HepG2 (cell line): ENCODE measurements at regions not wholly inside any gene's neighbourhood (a gene's known extent, or its start where the extent isn't known, plus 50 kb on each side); places are given as distances from the start of the nearest gene placed in this dataset.

Source experiments
- ATAC-seq: fragments of 200-7000 bp; cut with Tn5 transposase; 3 replicates; pipeline ENCODE4 v1.9.1; 2020; ENCODE audit warnings: mild to moderate bottlenecking, moderate library complexity
- BruUV-seq: library from RNA; stranded (reverse); fragments of 400-500 nt; replicated peaks from 2 replicates; lab custom pipeline; 2021; lab: Mats Ljungman, UMichigan
- CTCF ChIA-PET: fragments of 300-600 bp; formaldehyde crosslinking; extraction: SDS; loops from one replicate; lab custom pipeline; 2021; ENCODE audit warnings: low total read pairs, inconsistent platforms, low intra/inter-chr PET ratio; lab: Yijun Ruan, JAX
- POLR2A ChIA-PET: fragments of 350-600 bp; sonication (Branson Sonifier 250); formaldehyde crosslinking; loops from one replicate; lab custom pipeline; 2020; ENCODE audit warnings: antibody characterized with exemption, inconsistent platforms; lab: Yijun Ruan, JAX
- DNase-seq: peaks from one replicate; pipeline ENCODE4 v3.0.0-alpha.2; 2015; ENCODE audit warnings: low spot score
- FAIRE-seq: peaks from 3 replicates; lab custom pipeline; 2011; peaks lifted over from hg19 to GRCh38; lab: Jason Lieb, UNC
- H2AFZ ChIP-seq: one replicate; pipeline ENCODE4 v1.6.1; 2011; ENCODE audit warnings: low read length, inconsistent platforms
- H3K27ac ChIP-seq: fragments of 300-600 bp; 3 replicates; pipeline ENCODE4 v1.8.0; 2011; ENCODE audit warnings: mixed run types, mild to moderate bottlenecking, mixed read lengths, low read length, inconsistent platforms; ENCODE audit not compliant: insufficient read depth; ENCODE audit errors: extremely low read length
- H3K27me3 ChIP-seq, 2 experiments: fragments of 200-600 bp in 1 of 2; 2 replicates in 1 of 2; 3 replicates in 1 of 2; pipeline versions ENCODE4 v1.6.0 to v1.8.0; 2011; ENCODE audit warnings: low read length in 2 of 2, mild to moderate bottlenecking in 2 of 2, moderate library complexity in 2 of 2, inconsistent platforms in 1 of 2; ENCODE audit not compliant: insufficient read depth in 2 of 2, control insufficient read depth in 1 of 2
- H3K36me3 ChIP-seq, 2 experiments: fragments of 200-600 bp in 1 of 2; replicated peaks in 1 of 2; 2 replicates in 1 of 2; 3 replicates in 1 of 2; pipeline versions ENCODE4 v1.5.1 to v1.8.0; 2011; ENCODE audit warnings: low read length in 2 of 2, inconsistent platforms in 1 of 2; ENCODE audit not compliant: insufficient read depth in 2 of 2, control insufficient read depth in 1 of 2
- H3K4me1 ChIP-seq: 2 replicates; pipeline ENCODE4 v1.5.1; 2012; ENCODE audit warnings: low read length, inconsistent platforms; ENCODE audit not compliant: insufficient read depth
- H3K4me2 ChIP-seq: 2 replicates; pipeline ENCODE4 v1.6.0; 2011; ENCODE audit warnings: low read depth, low read length, inconsistent platforms
- H3K4me3 ChIP-seq, 3 experiments: fragments of 200-600 bp in 1 of 3; sonication (generic), shearing (Covaris generic) in 1 of 3; replicated peaks in 1 of 3; 2 replicates each; pipeline ENCODE4 v1.5.1; 2011 to 2016; ENCODE audit warnings: low read length in 3 of 3, inconsistent platforms in 2 of 3, low read depth in 2 of 3, mild to moderate bottlenecking in 2 of 3, control low read depth in 1 of 3, mixed read lengths in 1 of 3; ENCODE audit not compliant: insufficient read depth in 1 of 3
- H3K79me2 ChIP-seq: one replicate; pipeline ENCODE4 v1.6.1; 2011; ENCODE audit warnings: low read length, inconsistent platforms; ENCODE audit not compliant: insufficient read depth
- H3K9ac ChIP-seq: 2 replicates; pipeline ENCODE4 v1.6.0; 2011; ENCODE audit warnings: mild to moderate bottlenecking, low read depth, low read length, inconsistent platforms; ENCODE audit not compliant: insufficient read depth
- H3K9me3 ChIP-seq: 2 replicates; pipeline ENCODE4 v1.5.1; 2012; ENCODE audit warnings: mild to moderate bottlenecking, low read length
- H4K20me1 ChIP-seq: 2 replicates; pipeline ENCODE4 v1.6.0; 2011; ENCODE audit warnings: inconsistent platforms, mild to moderate bottlenecking, low read length, moderate library complexity; ENCODE audit not compliant: insufficient read depth
- ATAD3A ChIP-seq: sonication (generic); formaldehyde crosslinking; IDR thresholded peaks from 2 replicates; pipeline ENCODE4 v1.4.0; 2020; ENCODE audit warnings: missing genetic modification reagents
- SRSF9 ChIP-seq: fragments of 200-400 bp; formaldehyde crosslinking; IDR thresholded peaks from 2 replicates; pipeline ENCODE4 v1.6.1; 2018; ENCODE audit warnings: borderline replicate concordance, mild to moderate bottlenecking, low read depth, low read length; ENCODE audit not compliant: insufficient read depth, poor library complexity, severe bottlenecking
- TAF1 ChIP-seq: sonication (generic); formaldehyde crosslinking; IDR thresholded peaks from 2 replicates; pipeline ENCODE4 v1.4.0; 2020; ENCODE audit warnings: missing genetic modification reagents
- TBX3 ChIP-seq: fragments of 450-650 bp; IDR thresholded peaks from 2 replicates; pipeline ENCODE4 v1.6.1; 2017; ENCODE audit warnings: antibody characterized with exemption, mild to moderate bottlenecking, inconsistent platforms, borderline replicate concordance
- ZNF275 ChIP-seq: sonication (generic); formaldehyde crosslinking; IDR thresholded peaks from 2 replicates; pipeline ENCODE4 v1.8.0; 2022; ENCODE audit warnings: missing genetic modification reagents, mild to moderate bottlenecking, inconsistent platforms, borderline replicate concordance
- WGBS: methylation state at CpG from one replicate; pipeline ENCODE4 v1.1.6; 2017; ENCODE audit warnings: low lambda C conversion rate; 5-methylcytosine and 5-hydroxymethylcytosine counted together
- in situ Hi-C: cut with HindIII; loops from 2 replicates; pipeline ENCODE4 v1.10.0; 2017; ENCODE audit warnings: low pct_unique_long_range_greater_than_20kb; ENCODE audit not compliant: extremely low pct_ligation_motif_present
- intact Hi-C: fragments of 100-400 bp; cut with micrococcal nuclease; formaldehyde crosslinking; loops from one replicate; pipeline ENCODE4 v1.10.0; 2022; ENCODE audit not compliant: unreplicated experiment

GRCh38 chrX:20421697-20422096 lies 155.0 kb upstream of the RPS6KA3 start:
- 95% methylated on average over 2 of the region's 2 CpGs for WGBS
- Histone ChIP-seq H3K9me3 (no peaks in the 10 kb centered on the region), H3K79me2 (no peaks in the 10 kb centered on the region), H3K4me3 (no peak overlapping the region), H3K27me3 (no peaks in the 10 kb centered on the region), H3K4me1 (peaks cover 8% of the 10 kb centered on the region), H4K20me1 (no peaks in the 10 kb centered on the region), H2AFZ (no peak overlapping the region), H3K9ac (no peak overlapping the region), H3K36me3 (no peaks in the 10 kb centered on the region), H3K27ac (no peak overlapping the region), H3K4me2 (no peak overlapping the region)
- no peak for DNase-seq
- ChIA-PET POLR2A (no interaction called here), CTCF (no interaction called here)
- no peak for TF ChIP-seq ZNF275
- intact Hi-C loops: no loop called here
- no peak for FAIRE-seq
- in situ Hi-C loops: no loop called here
- BruUV-seq: no TSS peak
- no peak for ATAC-seq

- FAIRE-seq: no peak
Observed at GRCh38 chrX:20421275-20421674, 154.6 kb upstream of the RPS6KA3 start.

More at GRCh38 chrX:20421275-20421674, 154.6 kb upstream of the RPS6KA3 start:
- Histone ChIP-seq H3K27me3 (no peaks in the 10 kb centered on the region), H3K4me1 (peaks cover 8% of the 10 kb centered on the region), H2AFZ (no peak overlapping the region), H3K79me2 (no peaks in the 10 kb centered on the region), H3K4me3 (no peak overlapping the region), H3K4me2 (no peak overlapping the region), H3K36me3 (no peaks in the 10 kb centered on the region), H3K9ac (no peak overlapping the region)
- ATAC-seq: no peak
- BruUV-seq: no TSS peak
- POLR2A ChIA-PET: no interaction called here
- intact Hi-C loops: no loop called here
- TF ChIP-seq TBX3 (no peak), SRSF9 (no peak), TAF1 (CRISPR knock-in tag) (no peak), ATAD3A (no peak)
- TF ChIP-seq, all 625 proteins: peak for 0
- DNase-seq: no peak
- 94% methylated on average over 2 of the region's 2 CpGs for WGBS
- H3K27ac ChIP-seq: no peak overlapping the region
- in situ Hi-C loops: no loop called here
- CTCF ChIA-PET: no interaction called here
- no peaks in the 10 kb centered on the region for H4K20me1 ChIP-seq
- no peaks in the 10 kb centered on the region for H3K9me3 ChIP-seq
